ENCODE measurements at regions not wholly inside any gene's neighbourhood (a gene's known extent, or its start where the extent isn't known, plus 50 kb on each side); places are given as distances from the start of the nearest gene placed in this dataset.

DNA sequence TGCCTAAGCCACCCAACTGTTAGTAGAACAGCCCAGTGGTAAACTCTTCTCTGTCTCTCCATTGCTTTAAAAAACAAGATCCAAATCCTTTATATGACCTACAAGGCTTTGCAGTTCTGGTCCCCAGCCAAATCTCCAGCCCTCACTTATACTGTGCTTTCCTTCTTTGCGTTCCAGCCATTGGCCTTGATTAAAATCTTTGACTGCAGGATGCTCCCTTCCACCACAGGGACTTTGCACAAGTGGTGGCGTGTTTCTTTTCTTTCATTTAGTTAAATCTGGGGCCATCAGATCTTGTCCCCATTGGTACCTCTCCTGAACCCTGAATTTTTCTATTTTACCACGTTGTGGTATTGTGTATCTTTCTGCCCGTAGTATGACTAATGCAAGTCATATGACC lies 183.7 kb downstream of the VRK1 start:
- Histone ChIP-seq H2AK9ac (replicated peaks; ENCODE audit: low read depth, low read length, poor library complexity) (no peak overlapping the region), H3K14ac (replicated peaks; ENCODE audit: low read depth, low read length) (no peak overlapping the region), H4K8ac (ENCODE audit: low read depth in 2 of 2, low read length in 2 of 2) (no peak overlapping the region), H3K9ac (ENCODE audit: low read depth, low read length) (no peak overlapping the region), H3K27ac (ENCODE audit: insufficient read depth, low read length) (no peak overlapping the region), H3K18ac (ENCODE audit: low read depth, low read length) (no peak overlapping the region), H3K23ac (ENCODE audit: low read depth, low read length) (no peak overlapping the region), H3K4me1 (ENCODE audit: control insufficient read depth, insufficient read depth, low read length) (no peaks in the 10 kb centered on the region), H3K27me3 (ENCODE audit: control insufficient read depth, insufficient read depth, low read length) (no peaks in the 10 kb centered on the region), H2BK120ac (ENCODE audit: low read depth, low read length) (no peak overlapping the region), H3K9me1 (ENCODE audit: insufficient read depth, low read length) (no peaks in the 10 kb centered on the region), H3K4me3 (ENCODE audit: insufficient read depth, low read depth, low read length) (no peak overlapping the region), H3K56ac (ENCODE audit: extremely low read depth, insufficient read depth, low read length) (no peak overlapping the region), H2AK5ac (ENCODE audit: low read depth, low read length) (no peak overlapping the region), H3K4me2 (ENCODE audit: low read depth, low read length) (no peak overlapping the region), H3K4ac (ENCODE audit: low read depth, low read length) (no peak overlapping the region), H4K20me1 (ENCODE audit: insufficient read depth, low read length) (no peaks in the 10 kb centered on the region), H2BK5ac (ENCODE audit: low read depth, low read length, poor library complexity, severe bottlenecking) (no peak overlapping the region), H4K91ac (ENCODE audit: insufficient read depth, low read depth, low read length) (no peak overlapping the region), H4K5ac (ENCODE audit: low read depth, low read length) (no peak overlapping the region), H3K79me1 (ENCODE audit: low read depth in 1 of 2, low read length in 2 of 2) (no peaks in the 10 kb centered on the region), H2BK15ac (ENCODE audit: low read depth, low read length) (no peak overlapping the region), H2AFZ (replicated peaks; ENCODE audit: low read length, poor library complexity) (no peak overlapping the region), H3K36me3 (ENCODE audit: control insufficient read depth, insufficient read depth, low read length) (no peaks in the 10 kb centered on the region), H2BK20ac (ENCODE audit: low read depth, low read length) (no peak overlapping the region), H3K9me3 (ENCODE audit: control insufficient read depth, insufficient read depth, low read length) (peaks cover 35% of the 10 kb centered on the region)
- dilution Hi-C loops (cut with HindIII; ENCODE audit: low sequenced_read_pairs, unreplicated experiment) (no loop called here), in situ Hi-C loops (cut with MboI; ENCODE audit: low sequenced_read_pairs) (no loop called here), intact Hi-C loops (cut with micrococcal nuclease) (no loop called here)
- ChIA-PET POLR2A (ENCODE audit: unreplicated experiment) (no interaction called here), CTCF (no interaction called here)
- no TSS peak for BruUV-seq (replicated peaks)
- ATAC-seq (ENCODE audit: low read depth) (no peak), DNase-seq (no peak)
- WGBS, 2 experiments (ENCODE audit: extremely low coverage in 2 of 2, insufficient read length in 1 of 2), result no CpG with 5 or more reads among the region's 4 CpGs
- no peak for TF ChIP-seq RFX5 (IDR thresholded peaks at IDR 0.05; ENCODE audit: low read depth, low read length)
- TF ChIP-seq, protein P1, sequence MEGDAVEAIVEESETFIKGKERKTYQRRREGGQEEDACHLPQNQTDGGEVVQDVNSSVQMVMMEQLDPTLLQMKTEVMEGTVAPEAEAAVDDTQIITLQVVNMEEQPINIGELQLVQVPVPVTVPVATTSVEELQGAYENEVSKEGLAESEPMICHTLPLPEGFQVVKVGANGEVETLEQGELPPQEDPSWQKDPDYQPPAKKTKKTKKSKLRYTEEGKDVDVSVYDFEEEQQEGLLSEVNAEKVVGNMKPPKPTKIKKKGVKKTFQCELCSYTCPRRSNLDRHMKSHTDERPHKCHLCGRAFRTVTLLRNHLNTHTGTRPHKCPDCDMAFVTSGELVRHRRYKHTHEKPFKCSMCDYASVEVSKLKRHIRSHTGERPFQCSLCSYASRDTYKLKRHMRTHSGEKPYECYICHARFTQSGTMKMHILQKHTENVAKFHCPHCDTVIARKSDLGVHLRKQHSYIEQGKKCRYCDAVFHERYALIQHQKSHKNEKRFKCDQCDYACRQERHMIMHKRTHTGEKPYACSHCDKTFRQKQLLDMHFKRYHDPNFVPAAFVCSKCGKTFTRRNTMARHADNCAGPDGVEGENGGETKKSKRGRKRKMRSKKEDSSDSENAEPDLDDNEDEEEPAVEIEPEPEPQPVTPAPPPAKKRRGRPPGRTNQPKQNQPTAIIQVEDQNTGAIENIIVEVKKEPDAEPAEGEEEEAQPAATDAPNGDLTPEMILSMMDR (conservative IDR thresholded peaks at IDR 0.05; ENCODE audit: low read depth, low read length), result no peak
- no peak for TF ChIP-seq RAD21 (IDR thresholded peaks at IDR 0.05; ENCODE audit: low read length)
- TF ChIP-seq SMC3 (IDR thresholded peaks at IDR 0.05; ENCODE audit: low read depth, low read length), result no peak
- no peak for TF ChIP-seq NFE2L2 (IDR thresholded peaks at IDR 0.05; ENCODE audit: low read depth, low read length)
- TF ChIP-seq BHLHE40 (IDR thresholded peaks at IDR 0.05; ENCODE audit: low read depth, low read length), result no peak
- no peak for TF ChIP-seq RCOR1 (IDR thresholded peaks at IDR 0.05; ENCODE audit: insufficient replicate concordance, low read length)
- no peak for TF ChIP-seq MAZ (IDR thresholded peaks at IDR 0.05; ENCODE audit: borderline replicate concordance, low read depth, low read length)
- no peak for TF ChIP-seq MAFK (IDR thresholded peaks at IDR 0.05; ENCODE audit: low read depth, low read length)
- no peak for TF ChIP-seq USF2 (IDR thresholded peaks at IDR 0.05; ENCODE audit: low read depth, low read length)
- TF ChIP-seq, protein P2, sequence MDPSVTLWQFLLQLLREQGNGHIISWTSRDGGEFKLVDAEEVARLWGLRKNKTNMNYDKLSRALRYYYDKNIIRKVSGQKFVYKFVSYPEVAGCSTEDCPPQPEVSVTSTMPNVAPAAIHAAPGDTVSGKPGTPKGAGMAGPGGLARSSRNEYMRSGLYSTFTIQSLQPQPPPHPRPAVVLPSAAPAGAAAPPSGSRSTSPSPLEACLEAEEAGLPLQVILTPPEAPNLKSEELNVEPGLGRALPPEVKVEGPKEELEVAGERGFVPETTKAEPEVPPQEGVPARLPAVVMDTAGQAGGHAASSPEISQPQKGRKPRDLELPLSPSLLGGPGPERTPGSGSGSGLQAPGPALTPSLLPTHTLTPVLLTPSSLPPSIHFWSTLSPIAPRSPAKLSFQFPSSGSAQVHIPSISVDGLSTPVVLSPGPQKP (IDR thresholded peaks at IDR 0.05; ENCODE audit: borderline replicate concordance, low read depth, low read length), result no peak
- TF ChIP-seq FOS (IDR thresholded peaks at IDR 0.05; ENCODE audit: low read depth, low read length), result no peak
- no peak for TF ChIP-seq CHD1 (IDR thresholded peaks at IDR 0.05; ENCODE audit: low read depth, low read length)
- TF ChIP-seq POLR2A (IDR thresholded peaks at IDR 0.05; ENCODE audit: low read depth, low read length), result no peak
- TF ChIP-seq MXI1 (IDR thresholded peaks at IDR 0.05; ENCODE audit: borderline replicate concordance, low read depth, low read length), result no peak
- no peak for TF ChIP-seq CEBPB (IDR thresholded peaks at IDR 0.05; ENCODE audit: low read depth, low read length)

Measured in IMR-90 (cell line).